ENCODE measurements at regions not wholly inside any gene's neighbourhood (a gene's known extent, or its start where the extent isn't known, plus 50 kb on each side); places are given as distances from the start of the nearest gene placed in this dataset.
A peak's percentile ranks its signal among the peaks of the same experiment; 100 is the strongest.

DNA sequence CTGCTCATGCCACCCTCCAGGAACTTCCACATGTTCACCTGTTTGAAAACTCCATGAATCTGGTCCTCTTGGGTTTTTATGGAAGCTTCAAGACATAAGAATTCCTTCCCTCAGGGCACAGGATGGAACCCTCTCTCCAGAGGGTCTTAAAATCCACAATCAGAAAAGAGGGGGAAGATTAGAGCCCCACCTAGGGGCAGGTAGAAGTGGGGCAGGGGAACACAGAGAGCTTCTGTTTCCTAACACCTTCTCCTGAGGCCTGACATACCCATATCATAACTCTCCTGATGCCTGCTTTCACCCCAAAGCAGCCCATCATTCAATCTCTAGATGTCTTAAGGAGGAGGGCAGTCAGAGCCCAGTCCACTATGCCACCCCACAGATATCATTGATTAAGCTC is 1087.7 kb upstream of the ARRDC3 start:
- TF ChIP-seq, protein P1, sequence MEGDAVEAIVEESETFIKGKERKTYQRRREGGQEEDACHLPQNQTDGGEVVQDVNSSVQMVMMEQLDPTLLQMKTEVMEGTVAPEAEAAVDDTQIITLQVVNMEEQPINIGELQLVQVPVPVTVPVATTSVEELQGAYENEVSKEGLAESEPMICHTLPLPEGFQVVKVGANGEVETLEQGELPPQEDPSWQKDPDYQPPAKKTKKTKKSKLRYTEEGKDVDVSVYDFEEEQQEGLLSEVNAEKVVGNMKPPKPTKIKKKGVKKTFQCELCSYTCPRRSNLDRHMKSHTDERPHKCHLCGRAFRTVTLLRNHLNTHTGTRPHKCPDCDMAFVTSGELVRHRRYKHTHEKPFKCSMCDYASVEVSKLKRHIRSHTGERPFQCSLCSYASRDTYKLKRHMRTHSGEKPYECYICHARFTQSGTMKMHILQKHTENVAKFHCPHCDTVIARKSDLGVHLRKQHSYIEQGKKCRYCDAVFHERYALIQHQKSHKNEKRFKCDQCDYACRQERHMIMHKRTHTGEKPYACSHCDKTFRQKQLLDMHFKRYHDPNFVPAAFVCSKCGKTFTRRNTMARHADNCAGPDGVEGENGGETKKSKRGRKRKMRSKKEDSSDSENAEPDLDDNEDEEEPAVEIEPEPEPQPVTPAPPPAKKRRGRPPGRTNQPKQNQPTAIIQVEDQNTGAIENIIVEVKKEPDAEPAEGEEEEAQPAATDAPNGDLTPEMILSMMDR (IDR thresholded peaks at IDR 0.05; ENCODE audit: low read depth, low read length, poor library complexity, severe bottlenecking) = peak; percentile 43
- TF ChIP-seq EZH2phosphoT487 (IDR thresholded peaks at IDR 0.05; ENCODE audit: borderline replicate concordance, low read length) = no peak

Data from DOHH2 (cell line).